Sigmoid colon (tissue), 3 donors: ENCODE measurements at regions not wholly inside any gene's neighbourhood (a gene's known extent, or its start where the extent isn't known, plus 50 kb on each side); places are given as distances from the start of the nearest gene placed in this dataset.

Experiments used
- CTCF ChIP-seq, 4 experiments: fragments of 450-650 bp in 3 of 4; fragments of 200-600 bp in 1 of 4; IDR thresholded peaks; one replicate each; pipeline ENCODE4 v1.5.1; 2016 to 2019; ENCODE audit warnings: antibody characterized with exemption in 4 of 4, mild to moderate bottlenecking in 3 of 4, moderate library complexity in 2 of 4
- POLR2A ChIP-seq, 2 donors: fragments of 450-650 bp; IDR thresholded peaks; one replicate each; pipeline ENCODE4 v1.6.1; 2016; ENCODE audit warnings: antibody characterized with exemption in 2 of 2, mild to moderate bottlenecking in 2 of 2, moderate library complexity in 2 of 2

- TF ChIP-seq CTCF (IDR thresholded peaks at IDR 0.05), result no peak
- no peak for TF ChIP-seq POLR2A (IDR thresholded peaks at IDR 0.05)
Observed at GRCh38 chr6:16897669-16898068, 136.4 kb upstream of the ATXN1 start.
